Nephron (organoid): ENCODE measurements at regions not wholly inside any gene's neighbourhood (a gene's known extent, or its start where the extent isn't known, plus 50 kb on each side); places are given as distances from the start of the nearest gene placed in this dataset.
"Not testable (repeated sequence)": the region's sequence is repeated elsewhere in the genome, so short reads cannot be mapped to it uniquely, and the experiment has no call there.

Source experiments
- H3K27ac Mint-ChIP-seq, 3 experiments: 2 replicates each; pipeline ENCODE4 v1.8.0; 2020; ENCODE audit warnings: mixed read lengths in 3 of 3, mild to moderate bottlenecking in 2 of 3, moderate library complexity in 1 of 3
- H3K27me3 Mint-ChIP-seq: 2 replicates; pipeline ENCODE4 v1.8.0; 2021; ENCODE audit warnings: low read depth, mild to moderate bottlenecking, moderate library complexity, mixed read lengths
- H3K36me3 Mint-ChIP-seq: 2 replicates; pipeline ENCODE4 v1.8.0; 2020; ENCODE audit warnings: low read depth, mixed read lengths
- H3K4me1 Mint-ChIP-seq: 2 replicates; pipeline ENCODE4 v1.8.0; 2020; ENCODE audit warnings: mixed read lengths
- H3K4me3 Mint-ChIP-seq, 3 experiments: 2 replicates each; pipeline ENCODE4 v1.8.0; 2020; ENCODE audit warnings: mild to moderate bottlenecking in 3 of 3, mixed read lengths in 3 of 3, moderate library complexity in 2 of 3
- H3K9me3 Mint-ChIP-seq: 2 replicates; pipeline ENCODE4 v1.8.0; 2020; ENCODE audit warnings: mixed read lengths
- TF ChIP-seq, protein P1 (sequence below), 3 experiments: fragments of 200-600 bp; sonication (generic); IDR thresholded peaks; one replicate each; pipeline ENCODE4 v1.5.0; 2021; ENCODE audit warnings: antibody characterized with exemption in 3 of 3; ENCODE audit not compliant: unreplicated experiment in 3 of 3

DNA sequence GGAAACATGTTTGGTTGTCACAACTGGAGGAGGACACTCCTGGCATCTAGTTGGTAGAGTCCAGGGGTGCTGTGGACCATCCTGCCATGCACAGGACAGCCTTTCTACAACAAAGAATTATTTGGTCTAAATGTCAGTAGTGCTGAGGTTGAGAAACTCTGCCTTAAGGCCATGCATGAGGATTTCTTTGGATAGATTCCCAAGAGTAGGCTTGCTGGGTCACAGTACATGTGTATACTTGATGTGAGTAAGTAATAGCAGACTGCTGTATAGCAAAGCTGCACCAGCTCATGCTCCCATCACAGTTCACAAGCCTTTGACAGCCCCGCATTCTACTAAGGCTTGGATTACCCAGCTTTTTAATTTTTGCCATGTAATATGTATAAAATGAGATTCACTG lies 151.3 kb downstream of the MFSD1 start:
- Mint-ChIP-seq H3K4me1 (no peaks in the 10 kb centered on the region), H3K27ac (no peak overlapping the region), H3K9me3 (no peaks in the 10 kb centered on the region), H3K36me3 (no peaks in the 10 kb centered on the region), H3K27me3 (no peaks in the 10 kb centered on the region), H3K4me3 (no peak overlapping the region)
- TF ChIP-seq, protein P1, sequence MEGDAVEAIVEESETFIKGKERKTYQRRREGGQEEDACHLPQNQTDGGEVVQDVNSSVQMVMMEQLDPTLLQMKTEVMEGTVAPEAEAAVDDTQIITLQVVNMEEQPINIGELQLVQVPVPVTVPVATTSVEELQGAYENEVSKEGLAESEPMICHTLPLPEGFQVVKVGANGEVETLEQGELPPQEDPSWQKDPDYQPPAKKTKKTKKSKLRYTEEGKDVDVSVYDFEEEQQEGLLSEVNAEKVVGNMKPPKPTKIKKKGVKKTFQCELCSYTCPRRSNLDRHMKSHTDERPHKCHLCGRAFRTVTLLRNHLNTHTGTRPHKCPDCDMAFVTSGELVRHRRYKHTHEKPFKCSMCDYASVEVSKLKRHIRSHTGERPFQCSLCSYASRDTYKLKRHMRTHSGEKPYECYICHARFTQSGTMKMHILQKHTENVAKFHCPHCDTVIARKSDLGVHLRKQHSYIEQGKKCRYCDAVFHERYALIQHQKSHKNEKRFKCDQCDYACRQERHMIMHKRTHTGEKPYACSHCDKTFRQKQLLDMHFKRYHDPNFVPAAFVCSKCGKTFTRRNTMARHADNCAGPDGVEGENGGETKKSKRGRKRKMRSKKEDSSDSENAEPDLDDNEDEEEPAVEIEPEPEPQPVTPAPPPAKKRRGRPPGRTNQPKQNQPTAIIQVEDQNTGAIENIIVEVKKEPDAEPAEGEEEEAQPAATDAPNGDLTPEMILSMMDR (IDR thresholded peaks at IDR 0.05; ENCODE audit: unreplicated experiment in 3 of 3): no peak

DNA sequence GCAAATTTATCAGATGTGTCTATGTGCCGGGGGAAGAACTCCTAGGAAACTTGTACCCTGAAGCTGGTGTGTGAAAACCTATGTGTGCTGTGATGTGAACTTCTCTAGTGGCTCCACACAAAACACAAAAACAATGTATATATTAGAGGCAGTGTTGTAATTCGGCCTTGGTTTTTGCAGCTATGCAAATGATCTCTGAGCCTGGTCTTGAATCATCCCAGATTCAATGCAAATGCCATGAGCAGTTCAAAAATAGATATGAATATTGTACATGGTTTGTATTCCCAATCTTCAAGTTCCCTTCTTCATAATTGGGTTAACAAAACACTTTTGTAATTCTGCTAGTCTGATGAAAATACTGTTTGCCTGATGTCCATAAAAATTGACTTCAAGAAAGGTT lies 152.6 kb downstream of the MFSD1 start:
- no peaks in the 10 kb centered on the region for H3K9me3 Mint-ChIP-seq
- no peaks in the 10 kb centered on the region for H3K4me1 Mint-ChIP-seq
- no peaks in the 10 kb centered on the region for H3K36me3 Mint-ChIP-seq
- no peak overlapping the region for H3K4me3 Mint-ChIP-seq
- H3K27ac Mint-ChIP-seq: no peak overlapping the region
- TF ChIP-seq, protein P1 (IDR thresholded peaks at IDR 0.05; ENCODE audit: unreplicated experiment in 3 of 3): no peak
- H3K27me3 Mint-ChIP-seq: no peaks in the 10 kb centered on the region

DNA sequence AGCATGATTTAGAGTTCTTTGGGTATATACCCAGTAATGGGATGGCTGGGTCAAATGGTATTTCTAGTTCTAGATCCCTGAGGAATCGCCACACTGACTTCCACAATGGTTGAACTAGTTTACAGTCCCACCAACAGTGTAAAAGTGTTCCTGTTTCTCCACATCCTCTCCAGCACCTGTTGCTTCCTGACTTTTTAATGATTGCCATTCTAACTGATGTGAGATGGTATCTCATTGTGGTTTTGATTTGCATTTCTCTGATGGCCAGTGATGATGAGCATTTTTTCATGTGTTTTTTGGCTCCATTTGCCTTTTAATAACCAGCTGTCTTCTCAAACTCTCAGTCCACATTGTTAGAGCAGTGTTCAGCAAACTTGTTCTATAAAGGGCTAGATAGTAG lies 155.9 kb downstream of the MFSD1 start:
- H3K9me3 Mint-ChIP-seq, H3K36me3 Mint-ChIP-seq, H3K27ac Mint-ChIP-seq, H3K27me3 Mint-ChIP-seq, H3K4me1 Mint-ChIP-seq, H3K4me3 Mint-ChIP-seq: not testable (repeated sequence)

GRCh38 chr3:158958873-158959272 lies 157.0 kb downstream of the MFSD1 start:
- Mint-ChIP-seq H3K36me3 (no peaks in the 10 kb centered on the region), H3K27ac (no peak overlapping the region), H3K9me3 (peaks cover 1% of the 10 kb centered on the region), H3K27me3 (peaks cover 8% of the 10 kb centered on the region), H3K4me1 (no peaks in the 10 kb centered on the region), H3K4me3 (no peak overlapping the region)
- TF ChIP-seq, protein P1 (IDR thresholded peaks at IDR 0.05; ENCODE audit: unreplicated experiment in 3 of 3): no peak

DNA sequence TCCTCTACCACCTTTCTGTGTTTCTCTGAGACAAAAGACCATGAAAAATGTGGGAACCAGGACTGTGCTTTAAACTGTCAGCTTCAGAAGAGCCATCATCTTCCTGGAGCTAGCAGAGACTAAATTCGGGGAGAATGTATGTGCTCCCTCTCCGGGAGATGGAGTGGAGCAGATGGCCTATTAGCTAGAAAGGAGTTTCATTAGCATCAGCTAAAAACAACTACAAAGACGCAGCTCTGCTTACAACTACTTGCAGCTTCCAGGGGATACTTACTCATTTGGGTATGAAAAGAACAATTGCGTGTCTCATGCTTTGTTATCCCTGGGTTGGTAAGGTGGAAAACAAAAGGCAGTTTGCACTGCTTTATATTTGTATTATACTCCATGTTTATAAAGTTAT lies 159.6 kb downstream of the MFSD1 start:
- TF ChIP-seq, protein P1 (IDR thresholded peaks at IDR 0.05; ENCODE audit: unreplicated experiment in 3 of 3): no peak
- H3K4me1 Mint-ChIP-seq: no peaks in the 10 kb centered on the region
- H3K9me3 Mint-ChIP-seq: peaks cover 2% of the 10 kb centered on the region
- no peak overlapping the region for H3K4me3 Mint-ChIP-seq
- no peak overlapping the region for H3K27ac Mint-ChIP-seq
- peaks cover 8% of the 10 kb centered on the region for H3K27me3 Mint-ChIP-seq
- H3K36me3 Mint-ChIP-seq: no peaks in the 10 kb centered on the region

DNA sequence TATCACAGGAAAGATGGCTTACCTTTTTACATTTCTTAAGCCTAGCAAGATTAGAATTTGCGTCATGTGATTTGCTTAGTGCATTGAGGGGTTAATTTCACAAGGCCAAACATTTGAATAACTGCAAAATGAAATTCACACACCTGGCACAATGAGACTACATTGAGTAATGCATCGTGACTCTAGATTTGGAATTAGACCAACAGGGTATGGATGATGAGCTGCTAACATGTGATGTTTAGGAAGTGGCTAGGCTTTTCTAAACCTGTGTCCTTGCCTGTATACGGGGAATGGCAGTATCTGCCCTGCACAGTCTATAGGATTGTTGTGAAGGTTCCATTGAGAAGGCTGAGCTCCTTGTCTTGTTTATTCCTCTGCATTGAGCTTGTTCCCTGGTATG lies 160.1 kb downstream of the MFSD1 start:
- no peaks in the 10 kb centered on the region for H3K4me1 Mint-ChIP-seq
- TF ChIP-seq, protein P1 (IDR thresholded peaks at IDR 0.05; ENCODE audit: unreplicated experiment in 3 of 3): no peak
- no peaks in the 10 kb centered on the region for H3K36me3 Mint-ChIP-seq
- peaks cover 8% of the 10 kb centered on the region for H3K27me3 Mint-ChIP-seq
- peaks cover 2% of the 10 kb centered on the region for H3K9me3 Mint-ChIP-seq
- H3K4me3 Mint-ChIP-seq: no peak overlapping the region
- no peak overlapping the region for H3K27ac Mint-ChIP-seq
